Fibroblast of lung (primary cell): ENCODE measurements at regions not wholly inside any gene's neighbourhood (a gene's known extent, or its start where the extent isn't known, plus 50 kb on each side); places are given as distances from the start of the nearest gene placed in this dataset.

ENCODE experiments used
- CTCF ChIP-seq, 2 donors: IDR thresholded peaks in 1 of 2; conservative IDR thresholded peaks in 1 of 2; 1 replicate in 1 of 2; 2 replicates in 1 of 2; pipeline ENCODE4 v1.5.1; 2011 to 2012; ENCODE audit warnings: low read length in 2 of 2, control low read depth in 1 of 2, inconsistent platforms in 1 of 2, low read depth in 1 of 2, mild to moderate bottlenecking in 1 of 2
- EZH2 ChIP-seq: IDR thresholded peaks from 2 replicates; pipeline ENCODE4 v1.5.1; 2012; ENCODE audit warnings: low read length, control low read depth, mild to moderate bottlenecking; ENCODE audit errors: missing control alignments

- no peak for TF ChIP-seq CTCF (conservative IDR thresholded peaks at IDR 0.05 in 1 of 2, IDR thresholded peaks at IDR 0.05 in 1 of 2; ENCODE audit: low read depth in 1 of 2, low read length in 2 of 2)
- TF ChIP-seq EZH2 = no peak
Measured at GRCh38 chr1:223010582-223011504, 132.2 kb downstream of the TLR5 start.
